ENCODE measurements at regions not wholly inside any gene's neighbourhood (a gene's known extent, or its start where the extent isn't known, plus 50 kb on each side); places are given as distances from the start of the nearest gene placed in this dataset.

- TF ChIP-seq CTCF (IDR thresholded peaks at IDR 0.05; ENCODE audit: low read length) (no peak), EZH2phosphoT487 (IDR thresholded peaks at IDR 0.05; ENCODE audit: low read length) (no peak), EZH2 (optimal IDR thresholded peaks at IDR 0.05; ENCODE audit: low read depth, low read length) (no peak)
Observed at GRCh38 chr7:20980668-20981264, 194.1 kb upstream of the SP8 start.

All from MM.1S (cell line).